ENCODE measurements at regions not wholly inside any gene's neighbourhood (a gene's known extent, or its start where the extent isn't known, plus 50 kb on each side); places are given as distances from the start of the nearest gene placed in this dataset.

- TF ChIP-seq ESRRG (CRISPR knock-in tag; IDR thresholded peaks at IDR 0.05) (no peak), TOX (CRISPR knock-in tag; IDR thresholded peaks at IDR 0.05; ENCODE audit: borderline replicate concordance) (no peak), BACH2 (CRISPR knock-in tag; IDR thresholded peaks at IDR 0.05; ENCODE audit: borderline replicate concordance) (no peak), RARB (CRISPR knock-in tag; IDR thresholded peaks at IDR 0.05) (no peak), GLIS3 (CRISPR knock-in tag; IDR thresholded peaks at IDR 0.05) (no peak), ARNTL (CRISPR knock-in tag; IDR thresholded peaks at IDR 0.05; ENCODE audit: borderline replicate concordance, low read depth) (no peak), TCF4 (CRISPR knock-in tag; IDR thresholded peaks at IDR 0.05; ENCODE audit: borderline replicate concordance) (no peak), ZNF8 (CRISPR knock-in tag; IDR thresholded peaks at IDR 0.05) (no peak), SNAI2 (CRISPR knock-in tag; IDR thresholded peaks at IDR 0.05) (no peak), CSDC2 (CRISPR knock-in tag; IDR thresholded peaks at IDR 0.05) (no peak), ISL1 (CRISPR knock-in tag; IDR thresholded peaks at IDR 0.05) (no peak), PPARA (CRISPR knock-in tag; IDR thresholded peaks at IDR 0.05; ENCODE audit: borderline replicate concordance) (no peak)
- TF ChIP-seq, protein P1, sequence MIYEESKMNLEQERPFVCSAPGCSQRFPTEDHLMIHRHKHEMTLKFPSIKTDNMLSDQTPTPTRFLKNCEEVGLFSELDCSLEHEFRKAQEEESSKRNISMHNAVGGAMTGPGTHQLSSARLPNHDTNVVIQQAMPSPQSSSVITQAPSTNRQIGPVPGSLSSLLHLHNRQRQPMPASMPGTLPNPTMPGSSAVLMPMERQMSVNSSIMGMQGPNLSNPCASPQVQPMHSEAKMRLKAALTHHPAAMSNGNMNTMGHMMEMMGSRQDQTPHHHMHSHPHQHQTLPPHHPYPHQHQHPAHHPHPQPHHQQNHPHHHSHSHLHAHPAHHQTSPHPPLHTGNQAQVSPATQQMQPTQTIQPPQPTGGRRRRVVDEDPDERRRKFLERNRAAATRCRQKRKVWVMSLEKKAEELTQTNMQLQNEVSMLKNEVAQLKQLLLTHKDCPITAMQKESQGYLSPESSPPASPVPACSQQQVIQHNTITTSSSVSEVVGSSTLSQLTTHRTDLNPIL (CRISPR knock-in tag; IDR thresholded peaks at IDR 0.05; ENCODE audit: low read depth), result no peak
- TF ChIP-seq, protein P2, sequence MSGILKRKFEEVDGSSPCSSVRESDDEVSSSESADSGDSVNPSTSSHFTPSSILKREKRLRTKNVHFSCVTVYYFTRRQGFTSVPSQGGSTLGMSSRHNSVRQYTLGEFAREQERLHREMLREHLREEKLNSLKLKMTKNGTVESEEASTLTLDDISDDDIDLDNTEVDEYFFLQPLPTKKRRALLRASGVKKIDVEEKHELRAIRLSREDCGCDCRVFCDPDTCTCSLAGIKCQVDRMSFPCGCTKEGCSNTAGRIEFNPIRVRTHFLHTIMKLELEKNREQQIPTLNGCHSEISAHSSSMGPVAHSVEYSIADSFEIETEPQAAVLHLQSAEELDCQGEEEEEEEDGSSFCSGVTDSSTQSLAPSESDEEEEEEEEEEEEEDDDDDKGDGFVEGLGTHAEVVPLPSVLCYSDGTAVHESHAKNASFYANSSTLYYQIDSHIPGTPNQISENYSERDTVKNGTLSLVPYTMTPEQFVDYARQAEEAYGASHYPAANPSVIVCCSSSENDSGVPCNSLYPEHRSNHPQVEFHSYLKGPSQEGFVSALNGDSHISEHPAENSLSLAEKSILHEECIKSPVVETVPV (CRISPR knock-in tag; IDR thresholded peaks at IDR 0.05), result no peak
These were observed 57.7 kb upstream of the EDNRA start for GRCh38 chr4:147423229-147423628.
